ENCODE measurements at regions not wholly inside any gene's neighbourhood (a gene's known extent, or its start where the extent isn't known, plus 50 kb on each side); places are given as distances from the start of the nearest gene placed in this dataset.

GRCh38 chr6:21807299-21808044, 213.9 kb downstream of the SOX4 start:
- no peak overlapping the region for H3K4me3 ChIP-seq (replicated peaks in 1 of 3; ENCODE audit: insufficient read depth in 1 of 3, low read depth in 1 of 3, low read length in 3 of 3)
- BruUV-seq (replicated peaks), result no TSS peak
- no peaks in the 10 kb centered on the region for H3K36me3 ChIP-seq (ENCODE audit: control insufficient read depth in 2 of 2, extremely low read depth in 1 of 2, insufficient read depth in 2 of 2, low read length in 2 of 2)
- no peaks in the 10 kb centered on the region for H3K9me1 ChIP-seq (replicated peaks; ENCODE audit: control insufficient read depth, extremely low read depth, insufficient read depth, low read length)
- ChIA-PET CTCF (interaction anchor here (1.7 kb wide), 1 partner anchor 16 kb away, joined by 3 read pairs; no protein-coding TSS in a partner anchor), POLR2A (no interaction called here)
- no peaks in the 10 kb centered on the region for H3K79me2 ChIP-seq (ENCODE audit: control insufficient read depth, insufficient read depth, low read length)
- H3K27me3 ChIP-seq (ENCODE audit: control insufficient read depth in 2 of 2, insufficient read depth in 2 of 2, low read length in 2 of 2), result no peaks in the 10 kb centered on the region
- H4K20me1 ChIP-seq (replicated peaks; ENCODE audit: control insufficient read depth, extremely low read depth, insufficient read depth, low read length), result no peaks in the 10 kb centered on the region
- no peak overlapping the region for H3K4me2 ChIP-seq (ENCODE audit: insufficient read depth, low read length)
- H2AFZ ChIP-seq (ENCODE audit: low read depth, low read length), result no peak overlapping the region
- H3K27ac ChIP-seq (ENCODE audit: insufficient read depth, low read depth, low read length), result no peak overlapping the region
- FAIRE-seq, result no peak
- TF ChIP-seq POLR2AphosphoS5 (IDR thresholded peaks at IDR 0.05; ENCODE audit: insufficient read depth, low read depth, low read length) (no peak), MYC (IDR thresholded peaks at IDR 0.05; ENCODE audit: low read depth, low read length) (no peak)
- dilution Hi-C loops (cut with MboI; ENCODE audit: extremely low pct_ligation_motif_present, low sequenced_read_pairs) (no loop called here), intact Hi-C loops (cut with micrococcal nuclease) (no loop called here)
- no peaks in the 10 kb centered on the region for H3K4me1 ChIP-seq (ENCODE audit: control insufficient read depth, extremely low read depth, insufficient read depth, low read length)
- H3K9ac ChIP-seq (replicated peaks; ENCODE audit: extremely low read depth, insufficient read depth, low read length), result no peak overlapping the region
- no peak for DNase-seq (ENCODE audit: low read depth, low spot score)
- H3K9me3 ChIP-seq (replicated peaks; ENCODE audit: control insufficient read depth, insufficient read depth, low read length), result no peaks in the 10 kb centered on the region

GRCh38 chr6:21808045-21808470, 214.5 kb downstream of the SOX4 start:
- H3K4me1 ChIP-seq (ENCODE audit: control insufficient read depth, extremely low read depth, insufficient read depth, low read length), result no peaks in the 10 kb centered on the region
- H2AFZ ChIP-seq (ENCODE audit: low read depth, low read length), result no peak overlapping the region
- no peaks in the 10 kb centered on the region for H3K36me3 ChIP-seq (ENCODE audit: control insufficient read depth in 2 of 2, extremely low read depth in 1 of 2, insufficient read depth in 2 of 2, low read length in 2 of 2)
- H3K4me2 ChIP-seq (ENCODE audit: insufficient read depth, low read length), result no peak overlapping the region
- H3K27ac ChIP-seq (ENCODE audit: insufficient read depth, low read depth, low read length), result no peak overlapping the region
- H3K27me3 ChIP-seq (ENCODE audit: control insufficient read depth in 2 of 2, insufficient read depth in 2 of 2, low read length in 2 of 2), result no peaks in the 10 kb centered on the region
- no peak for DNase-seq (ENCODE audit: low read depth, low spot score)
- no peak for TF ChIP-seq JUN (IDR thresholded peaks at IDR 0.05; ENCODE audit: borderline replicate concordance, insufficient read depth, insufficient read length, low read depth)
- TF ChIP-seq EZH2 (IDR thresholded peaks at IDR 0.05; ENCODE audit: borderline replicate concordance, low read depth, low read length, severe bottlenecking), result no peak
- TF ChIP-seq MYC (IDR thresholded peaks at IDR 0.05; ENCODE audit: low read depth, low read length), result no peak
- TF ChIP-seq GATA2 (IDR thresholded peaks at IDR 0.05; ENCODE audit: insufficient read depth, insufficient read length, low read depth, low read length), result no peak
- no peak for TF ChIP-seq POLR2A (IDR thresholded peaks at IDR 0.05; ENCODE audit: low read depth, low read length)
- no peak for TF ChIP-seq POLR2AphosphoS5 (IDR thresholded peaks at IDR 0.05; ENCODE audit: insufficient read depth, low read depth, low read length)
- no peak for TF ChIP-seq CTCF (IDR thresholded peaks at IDR 0.05; ENCODE audit: extremely low read depth in 1 of 2, insufficient read depth in 1 of 2, low read depth in 1 of 2, low read length in 2 of 2)
- TF ChIP-seq FOS (IDR thresholded peaks at IDR 0.05; ENCODE audit: borderline replicate concordance, insufficient read depth, low read length), result no peak
- ChIA-PET POLR2A (no interaction called here), CTCF (interaction anchor here (0.7 to 1.7 kb wide), 2 partner anchors 16 to 56 kb away, joined by 3 read pairs; no protein-coding TSS in a partner anchor)
- no peak overlapping the region for H3K9ac ChIP-seq (replicated peaks; ENCODE audit: extremely low read depth, insufficient read depth, low read length)
- no TSS peak for BruUV-seq (replicated peaks)
- no peaks in the 10 kb centered on the region for H3K9me3 ChIP-seq (replicated peaks; ENCODE audit: control insufficient read depth, insufficient read depth, low read length)
- dilution Hi-C loops (cut with MboI; ENCODE audit: extremely low pct_ligation_motif_present, low sequenced_read_pairs) (no loop called here), intact Hi-C loops (cut with micrococcal nuclease) (no loop called here)
- no peak for FAIRE-seq
- no peaks in the 10 kb centered on the region for H4K20me1 ChIP-seq (replicated peaks; ENCODE audit: control insufficient read depth, extremely low read depth, insufficient read depth, low read length)
- no peaks in the 10 kb centered on the region for H3K9me1 ChIP-seq (replicated peaks; ENCODE audit: control insufficient read depth, extremely low read depth, insufficient read depth, low read length)
- H3K4me3 ChIP-seq (replicated peaks in 1 of 3; ENCODE audit: insufficient read depth in 1 of 3, low read depth in 1 of 3, low read length in 3 of 3), result no peak overlapping the region
- H3K79me2 ChIP-seq (ENCODE audit: control insufficient read depth, insufficient read depth, low read length), result no peaks in the 10 kb centered on the region

Measured in endothelial cell of umbilical vein (primary cell).